ENCODE measurements at regions not wholly inside any gene's neighbourhood (a gene's known extent, or its start where the extent isn't known, plus 50 kb on each side); places are given as distances from the start of the nearest gene placed in this dataset.
A peak's percentile ranks its signal among the peaks of the same experiment; 100 is the strongest.
"Not testable (repeated sequence)": the region's sequence is repeated elsewhere in the genome, so short reads cannot be mapped to it uniquely, and the experiment has no call there.

DNA sequence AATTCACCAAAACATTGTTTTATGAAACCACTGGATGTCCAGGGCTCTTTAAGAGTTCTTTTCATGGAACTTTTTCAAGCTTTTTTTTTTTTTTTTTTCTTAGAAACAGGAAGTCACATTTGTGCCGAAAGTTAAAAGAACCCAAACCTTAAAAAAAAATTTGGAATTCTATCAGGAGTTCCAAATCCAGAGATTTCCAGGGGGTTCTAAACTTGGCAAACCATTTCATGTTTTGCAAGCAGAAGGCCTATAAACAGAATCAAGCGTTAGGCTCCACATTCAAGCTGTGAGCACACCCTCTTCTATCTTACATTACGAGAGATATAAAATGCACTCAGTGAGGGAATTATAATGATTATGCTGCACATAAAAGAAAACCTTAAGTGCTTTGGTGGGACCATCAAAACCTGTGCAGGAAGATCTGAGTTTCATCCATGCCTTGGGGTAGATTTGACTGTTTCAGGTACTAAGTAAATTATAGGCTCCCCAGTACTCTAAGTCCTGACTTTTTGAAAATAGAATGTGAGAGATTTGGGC is 154.8 kb upstream of the FAR2 start:
- DNase-seq = no peak

DNA sequence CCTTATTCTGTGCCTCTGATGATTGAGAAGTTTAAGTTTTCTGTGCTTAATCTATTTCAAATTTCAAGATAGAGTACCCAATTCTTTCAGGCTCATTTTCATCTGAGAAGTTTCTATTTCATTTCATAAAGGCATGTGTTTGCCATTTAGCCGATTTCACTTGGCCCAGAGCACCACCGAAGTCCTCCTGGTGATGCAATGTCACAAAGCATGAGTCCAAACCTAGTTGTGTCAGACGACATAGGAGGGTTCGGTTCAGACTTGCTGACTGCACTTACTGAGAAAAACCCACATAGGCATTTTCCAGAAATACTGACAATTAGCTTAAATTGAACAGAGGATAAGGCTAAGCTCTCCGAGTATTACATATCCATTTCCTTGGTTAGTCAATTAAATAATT is 152.4 kb upstream of the FAR2 start:
- no peak for DNase-seq

GRCh38 chr12:28998662-28999120 is 150.4 kb upstream of the FAR2 start:
- no peak for DNase-seq

GRCh38 chr12:29004066-29004935 is 144.8 kb upstream of the FAR2 start:
- DNase-seq = no peak

DNA sequence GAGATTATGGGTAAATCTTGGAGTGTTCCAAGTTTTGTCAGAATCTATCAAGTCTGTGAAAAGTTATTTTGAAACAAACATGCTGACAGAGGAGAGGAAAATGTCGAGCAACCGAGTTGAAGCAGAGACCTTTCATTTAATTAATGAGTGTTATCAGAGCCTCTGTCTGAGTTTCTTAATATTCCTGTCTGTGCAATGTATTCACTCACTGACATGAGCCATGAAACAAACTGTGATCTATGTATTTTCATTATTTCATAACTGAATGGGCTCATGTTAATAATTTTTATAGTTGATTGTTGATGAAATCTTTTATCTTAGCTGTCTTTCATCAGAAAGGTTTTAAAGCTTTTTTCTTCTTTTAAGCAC is 144.2 kb upstream of the FAR2 start:
- DNase-seq = no peak

- no peak for DNase-seq
Observed at GRCh38 chr12:29008786-29009185, 140.3 kb upstream of the FAR2 start.

- DNase-seq = no peak
Observed at GRCh38 chr12:29012673-29013072, 136.4 kb upstream of the FAR2 start.

- DNase-seq = not testable (repeated sequence)
Observed at GRCh38 chr12:29017532-29017931, 131.5 kb upstream of the FAR2 start.

GRCh38 chr12:29023436-29024076 is 125.5 kb upstream of the FAR2 start:
- no peak for DNase-seq

- DNase-seq = no peak
Observed at GRCh38 chr12:29024117-29024516, 125.0 kb upstream of the FAR2 start.

DNA sequence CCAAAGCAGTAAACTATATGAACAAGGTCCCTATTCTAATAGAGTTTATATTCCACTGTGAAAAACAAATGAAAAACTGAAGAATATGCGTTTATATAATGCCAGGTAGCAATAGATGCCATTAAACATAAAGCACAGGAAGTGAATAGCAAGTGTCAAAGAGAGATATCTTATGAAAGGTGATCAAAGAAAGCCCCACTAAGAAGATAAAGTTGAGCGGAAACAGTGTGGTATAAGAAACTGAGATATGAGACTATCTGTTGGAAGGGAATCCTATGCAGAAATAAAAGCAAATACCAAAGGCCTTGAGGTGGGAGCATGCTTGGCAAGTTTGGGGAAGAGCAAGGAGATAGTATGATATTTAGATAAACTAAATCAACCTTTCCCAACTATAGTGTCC is 123.1 kb upstream of the FAR2 start:
- no peak for DNase-seq

DNA sequence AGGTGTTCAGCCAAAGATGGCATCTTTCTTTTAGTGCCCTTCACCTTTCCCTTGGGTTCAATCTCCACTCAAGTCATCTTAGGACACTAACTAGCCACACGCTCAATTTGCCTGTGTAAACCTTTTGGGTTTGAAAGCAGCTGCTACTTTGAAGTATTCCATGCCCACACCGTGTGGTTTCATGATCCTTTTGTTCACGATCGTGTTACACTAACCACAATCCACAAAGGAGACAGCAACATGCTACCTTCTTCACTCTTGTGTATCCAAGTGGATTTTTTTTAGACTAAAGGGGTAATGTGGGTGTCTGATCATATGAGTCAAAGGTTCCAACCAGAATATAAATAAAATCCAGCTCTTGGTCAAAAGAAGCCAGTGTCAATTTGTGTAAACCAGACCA is 122.7 kb upstream of the FAR2 start:
- no peak for DNase-seq

DNA sequence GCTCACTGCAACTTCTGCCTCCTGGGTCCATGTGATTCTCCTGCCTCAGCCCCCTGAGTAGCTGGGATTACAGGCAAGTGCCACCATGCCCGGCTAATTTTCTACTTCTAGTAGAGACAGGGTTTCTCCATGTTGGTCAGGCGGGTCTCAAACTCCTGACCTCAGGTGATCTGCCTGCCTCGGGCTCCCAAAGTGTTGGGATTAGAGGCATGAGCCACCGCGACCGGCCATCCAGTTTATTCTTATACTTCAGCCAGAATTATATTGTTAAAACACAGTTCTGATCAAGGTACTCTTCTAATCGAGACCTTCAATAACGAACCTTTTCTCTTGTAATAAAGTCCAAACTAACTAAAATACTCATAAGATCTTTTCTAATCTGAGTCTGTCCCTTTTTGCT is 119.6 kb upstream of the FAR2 start:
- not testable (repeated sequence) for DNase-seq

- DNase-seq = no peak
Observed at GRCh38 chr12:29030006-29030405, 119.1 kb upstream of the FAR2 start.

GRCh38 chr12:29032446-29032845 is 116.6 kb upstream of the FAR2 start:
- no peak for DNase-seq

- DNase-seq = no peak
Observed at GRCh38 chr12:29033519-29033918, 115.6 kb upstream of the FAR2 start.

GRCh38 chr12:29035112-29035511 is 114.0 kb upstream of the FAR2 start:
- DNase-seq = no peak

GRCh38 chr12:29039013-29039412 is 110.1 kb upstream of the FAR2 start:
- no peak for DNase-seq

GRCh38 chr12:29041621-29042020 is 107.5 kb upstream of the FAR2 start:
- DNase-seq = peak; percentile 8

DNA sequence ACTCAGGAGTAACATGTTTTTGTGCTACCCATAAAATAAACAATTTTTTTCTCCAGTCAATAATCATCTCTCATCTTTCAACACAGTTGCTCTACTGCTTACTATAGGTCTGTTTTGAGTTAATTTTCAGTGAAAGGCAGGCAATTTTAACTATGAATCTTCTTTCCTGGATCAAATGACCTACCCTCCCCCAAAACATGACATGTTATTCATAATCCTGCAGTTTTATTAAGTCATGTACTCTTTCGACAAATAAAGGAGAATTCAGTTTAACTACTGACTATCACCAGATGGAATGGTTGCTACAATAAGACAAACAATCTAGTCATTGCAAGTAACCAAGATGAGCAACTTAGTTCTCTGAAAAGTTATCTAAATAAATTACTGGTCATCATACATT is 106.0 kb upstream of the FAR2 start:
- no peak for DNase-seq

DNA sequence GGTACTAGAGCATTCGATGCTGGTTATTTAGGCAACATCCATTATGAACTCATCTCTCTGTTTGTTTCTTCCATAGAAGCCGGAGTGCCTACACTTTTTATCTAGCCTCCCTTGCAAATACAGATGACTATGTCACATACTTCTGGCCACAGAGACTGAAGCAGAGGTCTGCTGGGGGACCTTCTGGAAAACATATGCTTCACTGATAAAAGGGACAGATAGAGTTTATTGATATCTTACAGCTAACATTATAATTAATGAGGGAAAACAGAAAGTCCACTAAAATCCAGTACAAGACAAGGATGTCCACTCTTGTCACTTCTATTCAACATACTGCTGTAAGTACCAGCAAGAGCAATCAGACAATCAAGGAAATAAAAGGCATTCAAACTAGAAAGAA is 104.3 kb upstream of the FAR2 start:
- DNase-seq = no peak

DNA sequence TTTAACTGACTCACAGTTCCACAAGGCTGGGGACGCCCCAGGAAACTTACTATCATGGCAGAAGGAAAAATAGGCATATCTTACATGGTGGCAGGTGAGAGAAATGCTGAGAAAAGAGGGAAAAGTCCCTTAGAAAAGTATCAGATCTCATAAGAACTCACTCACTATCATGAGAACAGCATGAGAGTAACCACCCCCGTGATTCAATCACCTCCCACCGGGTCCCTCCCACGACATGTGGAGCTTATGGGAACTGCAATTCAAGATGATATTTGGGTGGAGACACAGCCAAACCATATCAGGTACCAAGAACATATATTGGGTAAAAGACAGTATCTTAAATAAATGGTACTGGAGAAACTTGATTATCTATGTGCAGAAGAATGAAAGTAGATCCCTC is 100.3 kb upstream of the FAR2 start:
- no peak for DNase-seq

GRCh38 chr12:29050503-29050902 is 98.6 kb upstream of the FAR2 start:
- no peak for DNase-seq

DNA sequence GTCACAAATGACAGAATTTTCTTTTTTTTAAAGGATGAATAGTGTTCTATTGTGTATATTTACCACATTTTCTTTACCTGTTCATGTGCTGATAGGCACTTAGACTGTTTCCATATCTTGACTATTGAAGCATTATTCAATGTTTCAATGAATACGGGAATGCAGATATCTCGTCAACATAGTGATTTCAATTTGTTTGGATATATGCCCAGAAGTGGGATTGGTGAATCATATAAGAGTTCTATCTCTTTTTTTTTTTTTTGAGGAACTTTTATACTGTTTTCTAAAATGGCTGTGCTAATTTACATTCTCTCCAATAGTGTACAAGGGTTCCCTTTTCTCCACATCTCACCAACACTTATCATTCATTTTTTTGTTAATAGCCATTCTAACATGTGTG is 97.9 kb upstream of the FAR2 start:
- DNase-seq = no peak
